GF-D8 (cell line): ENCODE measurements at regions not wholly inside any gene's neighbourhood (a gene's known extent, or its start where the extent isn't known, plus 50 kb on each side); places are given as distances from the start of the nearest gene placed in this dataset.
A peak's percentile ranks its signal among the peaks of the same experiment; 100 is the strongest.

Experiments used
- DNase-seq: peaks from one replicate; lab custom pipeline; 2025; lab: John Stamatoyannopoulos, UW

- no peak for DNase-seq
These were observed 155.9 kb upstream of the IPO5 start for GRCh38 chr13:97797553-97797952.

- DNase-seq = no peak
These were observed 155.2 kb upstream of the IPO5 start for GRCh38 chr13:97798171-97798821.

- DNase-seq = no peak
These were observed 154.6 kb upstream of the IPO5 start for GRCh38 chr13:97798836-97799235.

GRCh38 chr13:97802213-97802612 is 151.3 kb upstream of the IPO5 start:
- no peak for DNase-seq

GRCh38 chr13:97809576-97809975 is 143.9 kb upstream of the IPO5 start:
- no peak for DNase-seq

- no peak for DNase-seq
These were observed 143.3 kb upstream of the IPO5 start for GRCh38 chr13:97810152-97810551.

- DNase-seq = no peak
These were observed 131.1 kb upstream of the IPO5 start for GRCh38 chr13:97822377-97822776.

GRCh38 chr13:97826421-97827012 is 127.0 kb upstream of the IPO5 start:
- no peak for DNase-seq

GRCh38 chr13:97834250-97834649 is 119.2 kb upstream of the IPO5 start:
- no peak for DNase-seq

GRCh38 chr13:97843189-97843588 is 110.3 kb upstream of the IPO5 start:
- DNase-seq = no peak

GRCh38 chr13:97844151-97844550 is 109.3 kb upstream of the IPO5 start:
- DNase-seq = no peak

- DNase-seq = no peak
These were observed 104.6 kb upstream of the IPO5 start for GRCh38 chr13:97848886-97849285.

GRCh38 chr13:97849305-97849704 is 104.2 kb upstream of the IPO5 start:
- no peak for DNase-seq

- DNase-seq = no peak
These were observed 102.2 kb upstream of the IPO5 start for GRCh38 chr13:97851269-97851668.

GRCh38 chr13:97852181-97852874 is 101.1 kb upstream of the IPO5 start:
- no peak for DNase-seq

- no peak for DNase-seq
These were observed 99.9 kb upstream of the IPO5 start for GRCh38 chr13:97853550-97853949.

- peak; percentile 39 for DNase-seq
These were observed 97.7 kb upstream of the IPO5 start for GRCh38 chr13:97855570-97856303.

GRCh38 chr13:97856304-97856675 is 97.2 kb upstream of the IPO5 start:
- no peak for DNase-seq

- no peak for DNase-seq
These were observed 95.3 kb upstream of the IPO5 start for GRCh38 chr13:97858161-97858560.

- DNase-seq = no peak
These were observed 87.1 kb upstream of the IPO5 start for GRCh38 chr13:97866346-97866745.

GRCh38 chr13:97866751-97867150 is 86.7 kb upstream of the IPO5 start:
- no peak for DNase-seq

GRCh38 chr13:97873398-97873797 is 80.1 kb upstream of the IPO5 start:
- no peak for DNase-seq

- DNase-seq = no peak
These were observed 78.3 kb upstream of the IPO5 start for GRCh38 chr13:97875218-97875617.
